Endothelial cell of umbilical vein (primary cell): ENCODE measurements at regions not wholly inside any gene's neighbourhood (a gene's known extent, or its start where the extent isn't known, plus 50 kb on each side); places are given as distances from the start of the nearest gene placed in this dataset.

ENCODE experiments used
- BruUV-seq: library from RNA; stranded (reverse); fragments of 400-500 nt; replicated peaks from 2 replicates; lab custom pipeline; 2021; lab: Mats Ljungman, UMichigan
- CTCF ChIA-PET: fragments of 300-600, 350-600 bp; sonication (Branson Sonifier 250); formaldehyde crosslinking; loops from one replicate; lab custom pipeline; 2021; ENCODE audit warnings: antibody characterized with exemption, inconsistent platforms; lab: Charles Lee
- POLR2A ChIA-PET: fragments of 300-600, 350-600 bp; sonication (Branson Sonifier 250); formaldehyde crosslinking; loops from one replicate; lab custom pipeline; 2021; ENCODE audit warnings: antibody characterized with exemption, inconsistent platforms; lab: Charles Lee
- DNase-seq: peaks from one replicate; pipeline ENCODE4 v3.0.0-alpha.2; 2011; ENCODE audit warnings: low read depth, low spot score
- FAIRE-seq: peaks from 2 replicates; lab custom pipeline; 2011; peaks lifted over from hg19 to GRCh38; lab: Jason Lieb, UNC
- H2AFZ ChIP-seq: 2 replicates; pipeline ENCODE4 v1.6.0; 2012; ENCODE audit warnings: low read depth, low read length, control low read depth, inconsistent platforms
- H3K27ac ChIP-seq: 2 replicates; pipeline ENCODE4 v1.5.1; 2011; ENCODE audit warnings: low read depth, mild to moderate bottlenecking, control low read depth, low read length, moderate library complexity; ENCODE audit not compliant: insufficient read depth
- H3K27me3 ChIP-seq, 2 experiments: 2 replicates each; pipeline versions ENCODE4 v1.6.0 to v1.6.1; 2011; ENCODE audit warnings: low read length in 2 of 2, mixed read lengths in 1 of 2; ENCODE audit not compliant: control insufficient read depth in 2 of 2, insufficient read depth in 2 of 2
- H3K36me3 ChIP-seq, 2 experiments: 2 replicates in 1 of 2; 3 replicates in 1 of 2; pipeline ENCODE4 v1.5.1; 2011; ENCODE audit warnings: low read length in 2 of 2, mild to moderate bottlenecking in 1 of 2, moderate library complexity in 1 of 2; ENCODE audit not compliant: control insufficient read depth in 2 of 2, insufficient read depth in 2 of 2; ENCODE audit errors: extremely low read depth in 1 of 2
- H3K4me1 ChIP-seq: 3 replicates; pipeline ENCODE4 v1.5.1; 2011; ENCODE audit warnings: mild to moderate bottlenecking, low read length; ENCODE audit not compliant: control insufficient read depth, insufficient read depth; ENCODE audit errors: extremely low read depth
- H3K4me2 ChIP-seq: 2 replicates; pipeline ENCODE4 v1.6.1; 2011; ENCODE audit warnings: low read length, control low read depth, mixed read lengths; ENCODE audit not compliant: insufficient read depth
- H3K4me3 ChIP-seq, 3 experiments: fragments of 200-600 bp in 1 of 3; sonication (generic), shearing (Covaris generic) in 1 of 3; replicated peaks in 1 of 3; 2 replicates each; pipeline ENCODE4 v1.5.1; 2011 to 2016; ENCODE audit warnings: control low read depth in 3 of 3, low read length in 3 of 3, mild to moderate bottlenecking in 2 of 3, inconsistent platforms in 1 of 3, low read depth in 1 of 3, moderate library complexity in 1 of 3; ENCODE audit not compliant: insufficient read depth in 1 of 3
- H3K79me2 ChIP-seq: 2 replicates; pipeline ENCODE4 v1.6.0; 2012; ENCODE audit warnings: low read length, inconsistent platforms; ENCODE audit not compliant: control insufficient read depth, insufficient read depth
- H3K9ac ChIP-seq: replicated peaks from 2 replicates; pipeline ENCODE3; 2011; ENCODE audit warnings: low read length, control low read depth; ENCODE audit not compliant: insufficient read depth; ENCODE audit errors: extremely low read depth
- H3K9me1 ChIP-seq: replicated peaks from 3 replicates; pipeline ENCODE4 v1.6.0; 2011; ENCODE audit warnings: mild to moderate bottlenecking, low read length; ENCODE audit not compliant: control insufficient read depth, insufficient read depth; ENCODE audit errors: extremely low read depth
- H3K9me3 ChIP-seq: replicated peaks from 2 replicates; pipeline ENCODE4 v1.5.1; 2012; ENCODE audit warnings: low read length, inconsistent platforms; ENCODE audit not compliant: control insufficient read depth, insufficient read depth
- H4K20me1 ChIP-seq: replicated peaks from 2 replicates; pipeline ENCODE3; 2011; ENCODE audit warnings: mild to moderate bottlenecking, low read length; ENCODE audit not compliant: control insufficient read depth, insufficient read depth; ENCODE audit errors: extremely low read depth
- CTCF ChIP-seq, 2 donors: IDR thresholded peaks; 1 replicate in 1 of 2; 2 replicates in 1 of 2; pipeline ENCODE4 v1.5.1; 2011; ENCODE audit warnings: low read length in 2 of 2, mild to moderate bottlenecking in 2 of 2, moderate library complexity in 2 of 2, control low read depth in 1 of 2, inconsistent platforms in 1 of 2, low read depth in 1 of 2; ENCODE audit not compliant: insufficient read depth in 1 of 2; ENCODE audit errors: extremely low read depth in 1 of 2
- EZH2 ChIP-seq: IDR thresholded peaks from 2 replicates; pipeline ENCODE4 v1.6.1; 2012; ENCODE audit warnings: borderline replicate concordance, low read depth, mild to moderate bottlenecking, moderate library complexity, low read length, inconsistent platforms; ENCODE audit not compliant: severe bottlenecking
- FOS ChIP-seq: IDR thresholded peaks from 2 replicates; pipeline ENCODE4 v1.6.1; 2011; ENCODE audit warnings: mild to moderate bottlenecking, low read length, moderate library complexity, borderline replicate concordance; ENCODE audit not compliant: insufficient read depth
- GATA2 ChIP-seq: IDR thresholded peaks from 2 replicates; pipeline ENCODE4 v1.7.0; 2011; ENCODE audit warnings: low read depth, mild to moderate bottlenecking, moderate library complexity, mixed read lengths, low read length; ENCODE audit not compliant: insufficient read length, insufficient read depth
- JUN ChIP-seq: IDR thresholded peaks from 2 replicates; pipeline ENCODE4 v1.6.1; 2011; ENCODE audit warnings: borderline replicate concordance, low read depth; ENCODE audit not compliant: insufficient read length, insufficient read depth
- MAX ChIP-seq: IDR thresholded peaks from 2 replicates; pipeline ENCODE4 v1.6.1; 2011; ENCODE audit not compliant: insufficient read depth, insufficient read length
- MYC ChIP-seq: IDR thresholded peaks from one replicate; pipeline ENCODE4 v1.6.1; 2011; ENCODE audit warnings: mild to moderate bottlenecking, low read depth, low read length
- POLR2A ChIP-seq: IDR thresholded peaks from 2 replicates; pipeline ENCODE4 v1.6.1; 2012; ENCODE audit warnings: low read depth, mild to moderate bottlenecking, control low read depth, low read length
- POLR2AphosphoS5 ChIP-seq: IDR thresholded peaks from 2 replicates; pipeline ENCODE4 v1.6.1; 2012; ENCODE audit warnings: low read depth, mild to moderate bottlenecking, control low read depth, low read length, moderate library complexity; ENCODE audit not compliant: insufficient read depth
- dilution Hi-C: fragments of 300-500 bp; cut with MboI; formaldehyde crosslinking; loops from one replicate; pipeline ENCODE4 v1.15.0; 2019; ENCODE audit warnings: low sequenced_read_pairs; ENCODE audit not compliant: extremely low pct_ligation_motif_present
- intact Hi-C: fragments of 100-400 bp; cut with micrococcal nuclease; formaldehyde crosslinking; loops from one replicate; pipeline ENCODE4 v1.10.0; 2022

- intact Hi-C loops: loop anchor here (10.0 kb wide), 1 partner anchor 204 kb away; no protein-coding TSS in a partner anchor
These were observed 161.3 kb downstream of the ZNF281 start for GRCh38 chr1:200248541-200248940.

GRCh38 chr1:200247518-200247917 lies 162.3 kb downstream of the ZNF281 start:
- intact Hi-C loops: loop anchor here (10.0 kb wide), 1 partner anchor 203 kb away; no protein-coding TSS in a partner anchor
- no peak for TF ChIP-seq POLR2AphosphoS5
- no peak for TF ChIP-seq MYC
- TF ChIP-seq FOS: no peak
- TF ChIP-seq CTCF (IDR thresholded peaks at IDR 0.05; ENCODE audit: extremely low read depth in 1 of 2, insufficient read depth in 1 of 2, low read depth in 1 of 2, low read length in 2 of 2): no peak
- TF ChIP-seq MAX: no peak
- TF ChIP-seq JUN: no peak
- no peak for TF ChIP-seq EZH2
- no peak for TF ChIP-seq POLR2A
- TF ChIP-seq GATA2: no peak

More at GRCh38 chr1:200248541-200248940, 161.3 kb downstream of the ZNF281 start:
- CTCF ChIA-PET: no interaction called here
- Histone ChIP-seq H3K9me3 (no peaks in the 10 kb centered on the region), H3K4me2 (no peak overlapping the region), H3K4me1 (no peaks in the 10 kb centered on the region), H3K9me1 (no peaks in the 10 kb centered on the region), H3K79me2 (no peaks in the 10 kb centered on the region), H3K27me3 (peaks cover 3 to 10% of the 10 kb centered on the region in 2 experiments), H3K9ac (no peak overlapping the region), H3K4me3 (no peak overlapping the region), H4K20me1 (no peaks in the 10 kb centered on the region), H2AFZ (no peak overlapping the region), H3K36me3 (no peaks in the 10 kb centered on the region), H3K27ac (no peak overlapping the region)
- FAIRE-seq (no peak), DNase-seq (no peak)
- BruUV-seq: no TSS peak
- dilution Hi-C loops: no loop called here
- TF ChIP-seq FOS (no peak), GATA2 (no peak), MAX (no peak), JUN (no peak), EZH2 (no peak), POLR2A (no peak), MYC (no peak)
- POLR2A ChIA-PET: no interaction called here

More at GRCh38 chr1:200247518-200247917, 162.3 kb downstream of the ZNF281 start:
- Histone ChIP-seq H3K79me2 (no peaks in the 10 kb centered on the region), H4K20me1 (no peaks in the 10 kb centered on the region), H3K27ac (no peak overlapping the region), H3K4me2 (no peak overlapping the region), H3K36me3 (no peaks in the 10 kb centered on the region), H3K9ac (no peak overlapping the region), H3K4me3 (no peak overlapping the region), H3K4me1 (peaks cover 6% of the 10 kb centered on the region), H3K9me3 (no peaks in the 10 kb centered on the region), H3K9me1 (no peaks in the 10 kb centered on the region), H2AFZ (no peak overlapping the region), H3K27me3 (peaks cover 3 to 10% of the 10 kb centered on the region in 2 experiments)
- ChIA-PET CTCF (no interaction called here), POLR2A (no interaction called here)
- dilution Hi-C loops: no loop called here
- no TSS peak for BruUV-seq
- DNase-seq (no peak), FAIRE-seq (no peak)
